AG09309 (cell line): ENCODE measurements at regions not wholly inside any gene's neighbourhood (a gene's known extent, or its start where the extent isn't known, plus 50 kb on each side); places are given as distances from the start of the nearest gene placed in this dataset.
"Not testable (repeated sequence)": the region's sequence is repeated elsewhere in the genome, so short reads cannot be mapped to it uniquely, and the experiment has no call there.

ENCODE experiments used
- DNase-seq: peaks from one replicate; pipeline ENCODE4 v3.0.0-alpha.2; 2010; ENCODE audit warnings: low read depth
- H3K4me3 ChIP-seq: 2 replicates; pipeline ENCODE4 v1.5.1; 2011; ENCODE audit warnings: mild to moderate bottlenecking, low read depth, low read length, moderate library complexity; ENCODE audit not compliant: control insufficient read depth
- CTCF ChIP-seq: IDR thresholded peaks from 2 replicates; pipeline ENCODE4 v1.5.1; 2011; ENCODE audit warnings: mild to moderate bottlenecking, low read depth, low read length, inconsistent platforms; ENCODE audit not compliant: insufficient read depth, control insufficient read depth; ENCODE audit errors: missing control alignments

- DNase-seq: no peak
- TF ChIP-seq CTCF: no peak
Observed at GRCh38 chr3:22846566-22846965, 356.6 kb upstream of the UBE2E2 start.

DNA sequence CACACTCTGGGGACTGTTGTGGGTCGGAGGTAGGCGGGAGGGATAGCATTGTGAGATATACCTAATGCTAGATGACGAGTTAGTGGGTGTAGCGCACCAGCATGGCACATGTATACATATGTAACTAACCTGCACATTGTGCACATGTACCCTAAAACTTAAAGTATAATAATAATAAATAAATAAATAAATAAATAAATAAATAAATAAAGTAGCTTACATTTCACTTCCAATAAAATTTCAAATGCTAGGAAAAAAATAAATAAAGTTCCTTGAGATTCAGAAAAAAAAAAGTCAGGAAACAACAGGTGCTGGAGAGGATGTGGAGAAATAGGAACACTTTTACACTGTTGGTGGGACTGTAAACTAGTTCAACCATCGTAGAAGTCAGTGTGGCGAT, 353.5 kb upstream of the UBE2E2 start:
- not testable (repeated sequence) for H3K4me3 ChIP-seq, DNase-seq

More at GRCh38 chr3:22846566-22846965, 356.6 kb upstream of the UBE2E2 start:
- H3K4me3 ChIP-seq: no peak overlapping the region

GRCh38 chr3:22856811-22857210, 346.3 kb upstream of the UBE2E2 start:
- H3K4me3 ChIP-seq: no peak overlapping the region
- TF ChIP-seq CTCF: no peak
- no peak for DNase-seq

DNA sequence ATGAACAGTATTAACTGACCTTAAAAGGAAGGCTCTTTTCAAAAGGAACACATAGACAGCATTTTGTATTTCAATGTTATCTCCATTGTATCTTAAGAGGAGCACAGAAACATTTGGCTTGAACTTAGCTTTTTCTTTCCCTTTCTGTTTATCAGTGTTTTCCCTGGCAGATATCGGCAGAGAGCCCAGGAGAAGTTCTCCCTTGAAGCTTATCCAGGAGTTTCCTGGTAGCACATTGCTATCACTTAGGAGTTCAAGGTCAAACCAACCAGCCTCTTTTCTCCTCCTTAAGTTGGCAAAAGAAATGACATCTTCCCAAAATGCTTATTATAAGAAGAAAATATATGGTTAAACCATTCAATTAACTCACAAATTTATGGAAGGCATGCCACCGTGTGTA, 344.6 kb upstream of the UBE2E2 start:
- no peak for DNase-seq
- TF ChIP-seq CTCF: no peak

DNA sequence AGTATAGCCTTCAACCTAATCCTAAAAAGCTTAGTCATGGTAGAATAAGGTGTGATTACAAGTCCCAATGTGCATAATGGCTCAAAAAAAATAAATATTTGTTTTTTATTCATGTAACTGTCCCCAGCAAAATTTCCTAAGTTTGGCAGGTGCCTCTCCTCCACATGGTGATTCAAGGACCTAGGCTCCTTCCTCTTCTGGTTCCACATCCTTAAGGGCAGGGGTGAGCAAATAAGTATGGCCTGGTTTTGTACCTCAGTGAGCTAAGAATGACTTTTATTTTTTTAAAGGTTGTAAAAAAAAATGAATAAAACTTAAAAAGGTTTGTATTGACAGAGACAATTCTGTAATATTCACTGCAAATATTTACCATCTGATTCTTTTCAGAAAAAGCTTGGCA, 343.5 kb upstream of the UBE2E2 start:
- no peak for TF ChIP-seq CTCF
- H3K4me3 ChIP-seq: no peak overlapping the region
- DNase-seq: no peak

More for the DNA sequence above, 344.6 kb upstream of the UBE2E2 start:
- H3K4me3 ChIP-seq: no peak overlapping the region

GRCh38 chr3:22861426-22861825, 341.7 kb upstream of the UBE2E2 start:
- no peak for DNase-seq
- no peak overlapping the region for H3K4me3 ChIP-seq
- no peak for TF ChIP-seq CTCF

- no peak for DNase-seq
Observed at GRCh38 chr3:22862111-22862510, 341.0 kb upstream of the UBE2E2 start.

DNA sequence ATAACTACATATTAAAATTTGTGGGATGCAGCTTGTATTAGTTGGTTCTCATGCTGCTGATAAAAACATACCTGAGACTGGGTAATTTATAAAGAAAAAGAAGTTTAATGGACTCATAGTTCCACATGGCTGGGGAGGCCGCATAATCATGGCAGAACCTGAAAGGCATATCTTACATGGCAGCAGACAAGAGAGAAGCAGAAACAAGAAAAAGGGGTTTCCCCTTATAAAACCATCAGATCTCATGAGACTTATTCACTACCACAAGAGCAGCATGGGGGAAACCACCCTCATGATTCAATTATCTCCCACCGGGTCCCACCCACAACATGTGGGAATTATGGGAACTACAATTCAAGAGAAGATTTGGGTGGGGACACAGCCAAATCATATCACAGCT, 320.3 kb upstream of the UBE2E2 start:
- H3K4me3 ChIP-seq, DNase-seq: not testable (repeated sequence)

More at GRCh38 chr3:22862111-22862510, 341.0 kb upstream of the UBE2E2 start:
- no peak for TF ChIP-seq CTCF
- no peak overlapping the region for H3K4me3 ChIP-seq
